HG03039 (cell line): ENCODE measurements at regions not wholly inside any gene's neighbourhood (a gene's known extent, or its start where the extent isn't known, plus 50 kb on each side); places are given as distances from the start of the nearest gene placed in this dataset.
"Not testable (repeated sequence)": the region's sequence is repeated elsewhere in the genome, so short reads cannot be mapped to it uniquely, and the experiment has no call there.

Experiments
- ATAC-seq: cut with Tn5 transposase; IDR thresholded peaks from one replicate; pipeline ENCODE4 v1.9.1; 2021; ENCODE audit warnings: mild to moderate bottlenecking, moderate library complexity; ENCODE audit not compliant: unreplicated experiment

- ATAC-seq, result not testable (repeated sequence)
These were observed 258.2 kb downstream of the GALC start for GRCh38 chr14:87734577-87735360.

DNA sequence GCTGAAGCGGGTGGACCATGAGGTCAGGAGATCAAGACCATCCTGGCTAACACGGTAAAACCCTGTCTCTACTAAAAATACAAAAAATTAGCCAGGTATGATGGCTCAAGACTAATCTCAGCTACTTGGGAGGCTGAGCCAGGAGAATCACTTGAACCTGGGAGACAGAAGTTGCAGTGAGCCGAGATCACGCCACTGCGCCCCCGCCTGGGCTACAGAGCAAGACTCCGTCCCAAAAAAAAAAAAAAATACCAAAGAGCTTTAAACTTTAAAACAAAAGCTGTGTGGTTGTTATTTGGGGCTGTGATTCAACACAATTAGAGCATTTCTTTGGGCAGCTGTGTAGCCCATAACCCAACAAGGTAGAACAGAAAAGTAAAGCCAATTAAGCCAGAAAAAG, 259.9 kb downstream of the GALC start:
- ATAC-seq, result not testable (repeated sequence)

- no peak for ATAC-seq
These were observed 260.4 kb downstream of the GALC start for GRCh38 chr14:87732562-87732961.

- ATAC-seq, result no peak
These were observed 267.7 kb downstream of the GALC start for GRCh38 chr14:87725318-87725717.

GRCh38 chr14:87712396-87713090, 280.4 kb downstream of the GALC start:
- no peak for ATAC-seq

DNA sequence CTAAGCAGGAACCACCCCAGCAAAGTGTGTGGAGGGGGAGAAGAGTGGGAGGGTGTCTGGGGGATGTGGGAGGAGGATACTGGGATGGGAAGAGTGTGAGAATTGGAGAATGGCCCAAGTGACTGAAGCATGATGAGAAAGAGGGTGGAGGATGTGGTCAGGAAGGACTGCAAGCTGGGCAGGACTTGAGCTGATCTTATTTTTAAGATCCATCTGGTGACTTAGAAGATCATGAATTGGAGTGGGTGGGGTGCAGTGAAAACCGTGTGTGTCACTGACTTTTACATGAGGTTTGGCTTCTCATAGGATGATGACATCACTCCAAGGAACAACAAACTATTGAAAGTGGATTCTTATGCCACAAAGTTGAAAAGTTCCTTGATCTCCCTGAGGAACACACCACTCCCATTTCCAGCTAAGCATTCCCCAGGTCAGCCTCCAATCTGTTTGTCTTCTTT, 287.5 kb downstream of the GALC start:
- no peak for ATAC-seq

GRCh38 chr14:87698481-87698880, 294.5 kb downstream of the GALC start:
- ATAC-seq, result no peak

DNA sequence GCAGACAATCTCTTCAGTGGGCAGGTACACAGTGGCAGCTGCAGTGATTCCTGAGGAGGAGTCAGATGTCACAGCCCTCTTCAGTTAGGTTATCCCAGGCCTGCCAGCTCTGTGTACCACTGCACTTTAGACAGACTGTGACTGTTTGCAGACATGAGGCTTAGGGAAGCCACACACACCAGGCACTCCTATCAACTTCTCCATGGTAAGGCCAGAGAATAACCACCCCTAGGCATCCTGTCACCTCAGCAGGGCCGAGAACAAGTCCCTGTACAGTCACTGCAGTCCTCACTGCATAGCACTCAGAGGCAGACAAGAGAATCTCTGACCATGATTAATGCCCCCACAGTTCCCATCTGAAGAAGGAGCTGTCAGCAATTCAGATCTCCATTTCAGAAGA, 296.5 kb downstream of the GALC start:
- ATAC-seq, result no peak

- ATAC-seq, result no peak
These were observed 301.7 kb downstream of the GALC start for GRCh38 chr14:87691042-87691881.

DNA sequence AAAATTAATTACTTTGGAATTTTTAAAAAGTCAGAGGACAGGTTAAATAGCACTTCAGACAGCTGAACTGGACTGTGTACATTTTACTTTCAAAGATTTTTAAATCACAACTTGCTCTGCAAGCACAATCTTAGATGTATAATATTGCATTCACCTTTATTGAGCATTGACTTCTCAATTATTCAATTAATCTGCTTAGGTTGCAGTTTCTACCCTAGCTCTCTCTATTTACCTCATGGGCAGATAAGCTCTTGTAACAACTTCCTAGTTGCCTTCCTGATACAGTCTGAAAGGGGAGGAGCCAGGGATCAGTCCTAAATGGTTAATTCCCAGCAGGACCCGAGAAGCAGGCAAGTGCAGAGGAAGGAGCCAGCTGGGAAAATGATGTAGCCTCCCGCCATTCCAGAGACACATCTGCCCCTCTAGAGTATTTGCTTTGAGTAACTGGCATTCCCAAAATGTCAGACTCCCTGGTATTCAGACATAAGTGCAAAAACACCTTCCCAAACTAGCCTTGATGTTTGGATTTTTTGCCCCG, 302.8 kb downstream of the GALC start:
- no peak for ATAC-seq

GRCh38 chr14:87688524-87688923, 304.5 kb downstream of the GALC start:
- no peak for ATAC-seq

DNA sequence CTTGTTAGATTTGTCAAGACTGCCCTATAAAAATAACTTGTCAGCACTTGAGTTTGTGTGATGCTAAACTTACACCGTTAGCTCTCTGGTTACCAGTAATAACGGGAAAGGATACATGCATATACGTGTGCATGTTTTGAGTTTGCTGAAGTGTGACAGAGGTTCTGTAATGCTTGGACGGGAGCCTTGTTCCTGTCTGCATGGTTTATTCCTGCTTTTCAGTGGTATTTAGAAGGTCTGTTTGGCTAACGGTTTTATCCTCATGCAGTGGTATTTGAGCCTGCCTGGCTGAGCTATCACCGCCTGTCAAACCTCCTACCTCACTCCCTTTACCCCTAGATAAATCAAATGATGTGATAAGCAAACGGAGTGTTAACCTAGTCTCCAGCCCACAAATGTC, 305.6 kb downstream of the GALC start:
- ATAC-seq, result no peak

- no peak for ATAC-seq
These were observed 306.2 kb downstream of the GALC start for GRCh38 chr14:87686746-87687145.

DNA sequence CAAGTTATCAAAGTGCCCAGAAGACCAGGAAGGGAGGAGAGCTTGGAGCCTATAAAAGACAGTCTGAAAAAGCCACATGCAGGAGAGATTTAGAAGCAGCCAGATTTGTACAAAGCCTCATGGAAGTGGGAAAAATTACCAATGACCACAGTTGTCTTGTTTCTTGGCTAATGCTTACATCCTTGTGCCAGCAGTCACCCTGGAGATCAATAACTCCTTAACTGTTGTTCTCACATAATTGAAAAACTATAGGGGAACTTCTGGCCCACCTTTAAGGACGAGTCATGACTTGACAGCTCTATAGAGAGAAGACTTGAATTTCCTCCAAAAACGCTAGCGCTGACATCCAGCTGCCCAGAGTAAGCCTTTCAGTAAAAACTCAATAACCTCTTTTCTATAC, 313.1 kb downstream of the GALC start:
- no peak for ATAC-seq

- ATAC-seq, result no peak
These were observed 314.4 kb downstream of the GALC start for GRCh38 chr14:87678624-87679023.

DNA sequence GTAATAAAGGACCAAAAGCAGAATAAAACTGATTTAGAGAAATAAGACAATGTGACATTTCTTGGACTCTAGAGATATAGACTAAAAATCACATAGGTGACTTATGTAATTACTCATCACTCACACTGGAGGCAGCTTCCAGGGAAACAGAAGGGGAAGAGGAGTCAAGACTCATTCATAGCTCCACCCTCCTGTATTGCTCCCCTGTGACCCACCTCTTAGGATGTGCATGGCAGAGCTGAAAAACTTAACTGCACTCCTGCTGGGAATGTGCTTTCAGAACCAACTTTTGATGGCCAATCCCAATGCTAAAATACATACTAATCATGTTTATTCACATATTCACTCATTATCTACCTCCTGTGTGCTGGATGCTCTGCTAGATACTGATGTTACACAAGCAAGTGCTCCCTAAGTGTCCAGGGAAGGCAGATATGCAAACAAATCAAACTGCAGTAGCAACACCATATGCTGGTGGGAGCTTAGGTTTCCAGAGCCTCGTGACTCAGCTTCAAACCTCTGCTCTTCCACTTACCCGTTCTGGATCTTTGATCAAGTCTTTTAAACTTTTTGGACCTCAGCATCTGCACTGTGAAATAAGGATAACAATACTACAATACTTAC, 316.1 kb downstream of the GALC start:
- no peak for ATAC-seq

GRCh38 chr14:87667659-87668058, 325.3 kb downstream of the GALC start:
- no peak for ATAC-seq

- ATAC-seq, result no peak
These were observed 336.7 kb downstream of the GALC start for GRCh38 chr14:87656315-87656714.

GRCh38 chr14:87652278-87652677, 340.7 kb downstream of the GALC start:
- no peak for ATAC-seq

- ATAC-seq, result no peak
These were observed 348.3 kb downstream of the GALC start for GRCh38 chr14:87644689-87645088.

DNA sequence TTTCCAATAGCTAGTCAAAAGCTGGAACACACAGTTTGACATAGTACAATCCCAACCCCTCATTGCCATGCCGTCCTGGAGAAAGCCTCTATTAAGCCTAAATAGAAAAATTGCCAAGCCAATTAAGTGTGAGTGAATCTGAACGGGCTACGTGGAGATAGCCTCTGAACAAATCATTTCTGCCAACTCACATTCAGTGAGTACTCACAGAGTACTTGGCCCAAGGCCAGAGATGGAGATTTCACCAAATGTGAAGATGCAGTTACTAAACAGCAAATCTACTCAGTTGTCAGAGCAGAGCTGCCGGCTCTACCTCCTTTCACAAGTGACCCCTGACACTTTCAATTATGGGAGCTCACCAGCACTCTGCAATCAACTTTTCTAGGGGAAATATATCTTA, 350.0 kb downstream of the GALC start:
- ATAC-seq, result no peak
